WERI-Rb-1 (cell line): ENCODE measurements at regions not wholly inside any gene's neighbourhood (a gene's known extent, or its start where the extent isn't known, plus 50 kb on each side); places are given as distances from the start of the nearest gene placed in this dataset.

Experiments used
- DNase-seq: peaks from one replicate; pipeline ENCODE4 v3.0.0-alpha.2; 2020
- H3K27ac ChIP-seq: fragments of 250-450 bp; sonication (Bioruptor Pico); 2 replicates; pipeline ENCODE4 v1.5.1; 2020; ENCODE audit warnings: mild to moderate bottlenecking, moderate library complexity
- H3K27me3 ChIP-seq: fragments of 250-450 bp; sonication (Bioruptor Pico); 2 replicates; pipeline ENCODE4 v1.5.1; 2021; ENCODE audit warnings: mild to moderate bottlenecking, low read depth, moderate library complexity; ENCODE audit not compliant: insufficient read depth, severe bottlenecking
- H3K36me3 ChIP-seq: fragments of 250-450 bp; sonication (Bioruptor Pico); 2 replicates; pipeline ENCODE4 v1.5.1; 2020; ENCODE audit warnings: mild to moderate bottlenecking, moderate library complexity
- H3K4me3 ChIP-seq: 2 replicates; pipeline ENCODE4 v1.5.1; 2011; ENCODE audit warnings: low read depth, mild to moderate bottlenecking, control low read depth, low read length
- H3K9me3 ChIP-seq: fragments of 250-450 bp; sonication (Bioruptor Pico); 2 replicates; pipeline ENCODE4 v1.5.1; 2021; ENCODE audit warnings: mild to moderate bottlenecking, moderate library complexity; ENCODE audit not compliant: severe bottlenecking
- TF ChIP-seq, protein P1 (sequence below): IDR thresholded peaks from 2 replicates; pipeline ENCODE4 v1.5.1; 2011; ENCODE audit warnings: low read depth, mild to moderate bottlenecking, control low read depth, inconsistent platforms, low read length

DNA sequence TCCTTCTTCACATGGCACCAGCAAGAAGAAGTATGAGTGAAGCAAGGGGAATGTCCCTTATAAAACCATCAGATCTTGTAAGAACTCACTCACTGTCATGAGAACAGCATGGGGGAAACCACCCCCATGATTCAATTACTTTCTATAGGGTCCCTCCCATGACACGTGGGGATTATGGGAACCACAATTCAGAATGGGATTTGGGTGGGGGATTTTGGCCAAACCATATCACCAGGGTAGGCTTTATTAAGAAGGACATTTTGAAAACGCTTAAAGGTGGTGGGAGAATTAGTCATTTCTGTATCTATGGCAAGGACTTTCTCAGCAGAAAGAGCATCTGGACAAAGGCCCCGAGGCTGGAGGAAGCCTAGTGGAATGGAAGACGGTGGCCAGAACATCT is 100.2 kb upstream of the ADAMTS16 start:
- Histone ChIP-seq H3K27ac (no peak overlapping the region), H3K27me3 (peaks cover 86% of the 10 kb centered on the region), H3K9me3 (no peaks in the 10 kb centered on the region), H3K36me3 (no peaks in the 10 kb centered on the region), H3K4me3 (no peak overlapping the region)
- TF ChIP-seq, protein P1, sequence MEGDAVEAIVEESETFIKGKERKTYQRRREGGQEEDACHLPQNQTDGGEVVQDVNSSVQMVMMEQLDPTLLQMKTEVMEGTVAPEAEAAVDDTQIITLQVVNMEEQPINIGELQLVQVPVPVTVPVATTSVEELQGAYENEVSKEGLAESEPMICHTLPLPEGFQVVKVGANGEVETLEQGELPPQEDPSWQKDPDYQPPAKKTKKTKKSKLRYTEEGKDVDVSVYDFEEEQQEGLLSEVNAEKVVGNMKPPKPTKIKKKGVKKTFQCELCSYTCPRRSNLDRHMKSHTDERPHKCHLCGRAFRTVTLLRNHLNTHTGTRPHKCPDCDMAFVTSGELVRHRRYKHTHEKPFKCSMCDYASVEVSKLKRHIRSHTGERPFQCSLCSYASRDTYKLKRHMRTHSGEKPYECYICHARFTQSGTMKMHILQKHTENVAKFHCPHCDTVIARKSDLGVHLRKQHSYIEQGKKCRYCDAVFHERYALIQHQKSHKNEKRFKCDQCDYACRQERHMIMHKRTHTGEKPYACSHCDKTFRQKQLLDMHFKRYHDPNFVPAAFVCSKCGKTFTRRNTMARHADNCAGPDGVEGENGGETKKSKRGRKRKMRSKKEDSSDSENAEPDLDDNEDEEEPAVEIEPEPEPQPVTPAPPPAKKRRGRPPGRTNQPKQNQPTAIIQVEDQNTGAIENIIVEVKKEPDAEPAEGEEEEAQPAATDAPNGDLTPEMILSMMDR = no peak
- DNase-seq = no peak

DNA sequence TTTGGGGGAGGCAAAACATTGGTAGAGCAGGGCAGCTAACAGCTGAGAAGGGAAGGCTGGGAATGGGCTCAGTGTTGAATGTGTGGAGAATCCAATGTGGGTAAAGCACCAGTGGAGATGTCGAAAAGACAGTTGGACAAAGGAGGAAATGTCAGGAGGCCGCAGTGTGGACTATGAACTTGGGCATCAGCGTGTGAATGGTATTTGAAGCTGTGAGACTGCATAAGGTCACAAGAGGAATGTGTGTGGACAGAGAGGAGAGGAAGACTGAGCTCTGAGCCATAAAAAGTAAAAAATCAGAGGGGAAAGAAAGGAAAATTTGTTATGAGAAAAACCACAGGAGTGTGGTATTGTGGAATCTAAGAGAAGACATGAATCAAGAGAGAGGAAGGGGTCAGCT is 99.4 kb upstream of the ADAMTS16 start:
- H3K36me3 ChIP-seq = no peaks in the 10 kb centered on the region
- H3K27me3 ChIP-seq = peaks cover 91% of the 10 kb centered on the region
- TF ChIP-seq, protein P1 = no peak

DNA sequence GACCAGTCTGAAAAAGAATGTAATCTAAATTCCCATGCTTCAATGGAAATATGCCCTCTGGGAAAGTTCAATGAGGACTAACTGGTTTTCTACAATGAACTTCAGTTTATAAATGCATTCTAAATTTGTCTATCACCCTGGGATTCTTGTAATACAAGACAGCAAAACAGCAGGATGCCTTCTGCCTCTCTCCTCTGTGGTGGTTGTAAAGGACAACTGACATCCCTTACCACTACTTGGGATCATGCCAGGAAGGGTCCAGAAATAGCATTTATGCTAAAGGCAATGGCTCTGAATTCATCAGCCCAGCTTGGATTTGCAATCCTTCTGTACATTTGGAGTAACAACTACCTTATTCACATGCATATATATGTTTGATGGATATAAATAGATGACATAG is 97.3 kb upstream of the ADAMTS16 start:
- Histone ChIP-seq H3K36me3 (no peaks in the 10 kb centered on the region), H3K27me3 (peaks cover 93% of the 10 kb centered on the region), H3K4me3 (no peak overlapping the region), H3K9me3 (no peaks in the 10 kb centered on the region), H3K27ac (no peak overlapping the region)
- TF ChIP-seq, protein P1 = no peak
- DNase-seq = no peak

More for the DNA sequence above, 99.4 kb upstream of the ADAMTS16 start:
- Histone ChIP-seq H3K4me3 (no peak overlapping the region), H3K9me3 (no peaks in the 10 kb centered on the region), H3K27ac (no peak overlapping the region)
- no peak for DNase-seq

DNA sequence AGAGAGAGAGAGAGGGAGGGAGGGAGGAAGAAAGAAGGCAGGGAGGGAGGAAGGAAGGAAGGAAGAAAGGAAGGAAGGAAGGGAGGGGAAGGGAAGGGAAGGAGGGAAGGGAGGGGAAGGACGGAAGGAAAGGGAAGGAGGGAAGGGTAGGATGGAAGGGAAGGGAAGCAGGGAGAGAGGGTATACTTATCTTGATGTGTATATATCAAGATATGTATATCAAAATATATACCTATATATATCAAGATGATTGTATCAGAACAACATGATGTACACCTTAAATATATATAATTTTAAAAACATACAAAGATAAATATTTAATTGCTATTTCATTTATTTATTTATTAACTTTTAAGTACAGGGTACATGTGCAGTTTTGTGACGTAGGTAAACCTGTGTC is 96.8 kb upstream of the ADAMTS16 start:
- no peak for DNase-seq
- Histone ChIP-seq H3K27ac (no peak overlapping the region), H3K36me3 (no peaks in the 10 kb centered on the region), H3K4me3 (no peak overlapping the region), H3K9me3 (no peaks in the 10 kb centered on the region), H3K27me3 (peaks cover 93% of the 10 kb centered on the region)
- TF ChIP-seq, protein P1 = no peak

DNA sequence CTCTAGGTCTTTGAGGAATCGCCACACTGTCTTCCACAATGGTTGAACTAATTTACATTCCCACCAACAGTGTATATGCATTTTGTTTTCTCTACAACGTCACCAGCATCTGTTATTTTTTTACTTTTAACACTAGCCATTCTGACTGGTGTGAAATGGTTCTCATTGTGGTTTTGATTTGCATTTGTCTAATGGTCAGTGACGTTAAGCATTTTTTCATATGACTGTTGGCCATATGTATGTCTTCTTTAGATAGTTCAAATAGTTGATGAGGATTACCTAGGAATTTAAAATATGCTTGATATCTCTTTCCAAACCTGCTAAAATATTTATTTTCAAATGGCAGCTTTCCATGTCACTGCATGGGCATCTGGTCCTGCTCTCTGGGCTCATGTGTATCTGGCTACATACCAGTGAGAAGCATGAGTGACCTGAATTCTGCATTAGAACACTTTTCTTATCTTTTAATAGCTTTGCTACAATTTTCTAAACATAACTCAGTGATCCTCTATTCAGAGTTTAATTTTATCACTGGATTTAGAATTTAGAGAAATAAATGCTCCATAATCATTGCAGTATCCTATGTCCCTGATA is 95.8 kb upstream of the ADAMTS16 start:
- H3K27ac ChIP-seq = no peak overlapping the region
- DNase-seq = no peak
- H3K27me3 ChIP-seq = peaks cover 94% of the 10 kb centered on the region
- H3K9me3 ChIP-seq = no peaks in the 10 kb centered on the region
- H3K36me3 ChIP-seq = no peaks in the 10 kb centered on the region
- no peak overlapping the region for H3K4me3 ChIP-seq
- TF ChIP-seq, protein P1 = no peak
